GM23338 (cell line): ENCODE measurements at regions not wholly inside any gene's neighbourhood (a gene's known extent, or its start where the extent isn't known, plus 50 kb on each side); places are given as distances from the start of the nearest gene placed in this dataset.

Experiments
- ATAC-seq: fragments of 200-7000 bp; cut with Tn5 transposase; 3 replicates; pipeline ENCODE4 v1.9.1; 2020
- DNase-seq: peaks from one replicate; pipeline ENCODE4 v3.0.0-alpha.2; 2015; ENCODE audit warnings: low spot score
- H2AFZ ChIP-seq: fragments of 200-600 bp; sonication (generic); 2 replicates; pipeline ENCODE4 v1.8.0; 2016; ENCODE audit warnings: antibody characterized with exemption, mild to moderate bottlenecking, moderate library complexity
- H3F3A ChIP-seq: fragments of 200-600 bp; sonication (generic); replicated peaks from 2 replicates; pipeline ENCODE4 v1.8.0; 2017; ENCODE audit warnings: antibody characterized with exemption, mixed run types, low read depth
- H3K27ac ChIP-seq: fragments of 200-600 bp; sonication (generic); 2 replicates; pipeline ENCODE4 v1.6.1; 2016; ENCODE audit warnings: low read depth
- H3K27me3 ChIP-seq: fragments of 200-600 bp; sonication (generic); 2 replicates; pipeline ENCODE4 v1.8.0; 2016; ENCODE audit warnings: mild to moderate bottlenecking, mixed run types, moderate library complexity; ENCODE audit not compliant: insufficient read depth
- H3K36me3 ChIP-seq: fragments of 200-600 bp; sonication (generic); 2 replicates; pipeline ENCODE4 v1.8.0; 2016; ENCODE audit warnings: mild to moderate bottlenecking; ENCODE audit not compliant: insufficient read depth
- H3K4me1 ChIP-seq: fragments of 200-600 bp; sonication (generic); 2 replicates; pipeline ENCODE4 v1.8.0; 2016; ENCODE audit warnings: mild to moderate bottlenecking, moderate library complexity; ENCODE audit not compliant: insufficient read depth
- H3K4me2 ChIP-seq: fragments of 200-600 bp; sonication (generic); 2 replicates; pipeline ENCODE4 v1.7.1; 2017; ENCODE audit warnings: mixed run types
- H3K4me3 ChIP-seq: fragments of 200-600 bp; sonication (generic); 2 replicates; pipeline ENCODE4 v1.6.1; 2016; ENCODE audit warnings: mixed run types
- H3K79me2 ChIP-seq: fragments of 200-600 bp; sonication (generic); replicated peaks from 2 replicates; pipeline ENCODE4 v1.8.0; 2017; ENCODE audit warnings: mild to moderate bottlenecking; ENCODE audit not compliant: insufficient read depth
- H3K9me2 ChIP-seq: fragments of 200-600 bp; sonication (generic); 2 replicates; pipeline ENCODE4 v1.8.0; 2017; ENCODE audit not compliant: insufficient read depth
- H4K20me1 ChIP-seq: fragments of 200-600 bp; sonication (generic); replicated peaks from 2 replicates; pipeline ENCODE4 v1.8.0; 2017; ENCODE audit warnings: mild to moderate bottlenecking; ENCODE audit not compliant: insufficient read depth
- H3K27ac Mint-ChIP-seq: 2 replicates; pipeline ENCODE4 v1.8.0; 2020; ENCODE audit warnings: inconsistent platforms, mild to moderate bottlenecking, moderate library complexity, mixed read lengths
- H3K27me3 Mint-ChIP-seq: 3 replicates; pipeline ENCODE4 v1.8.0; 2022; ENCODE audit warnings: low read depth, mild to moderate bottlenecking, moderate library complexity, mixed read lengths, inconsistent platforms; ENCODE audit not compliant: insufficient read depth, poor library complexity
- H3K36me3 Mint-ChIP-seq: 3 replicates; pipeline ENCODE4 v1.8.0; 2021; ENCODE audit warnings: low read depth, mild to moderate bottlenecking, inconsistent platforms, moderate library complexity, mixed read lengths
- H3K4me1 Mint-ChIP-seq: 3 replicates; pipeline ENCODE4 v1.8.0; 2020; ENCODE audit warnings: mild to moderate bottlenecking, inconsistent platforms, mixed read lengths
- H3K4me3 Mint-ChIP-seq: 3 replicates; pipeline ENCODE4 v1.8.0; 2021; ENCODE audit warnings: moderate library complexity, mild to moderate bottlenecking, inconsistent platforms, mixed read lengths
- H3K9me3 Mint-ChIP-seq: 3 replicates; pipeline ENCODE4 v1.8.0; 2020; ENCODE audit warnings: moderate library complexity, mild to moderate bottlenecking, inconsistent platforms, mixed read lengths
- CREB1 ChIP-seq: fragments of 250-450 bp; sonication (Bioruptor Pico); IDR thresholded peaks from 2 replicates; pipeline ENCODE4 v1.5.0; 2020; ENCODE audit warnings: low read depth, mild to moderate bottlenecking, moderate library complexity
- ETS1 ChIP-seq: IDR thresholded peaks from 2 replicates; pipeline ENCODE4 v1.6.1; 2016; ENCODE audit warnings: antibody characterized with exemption
- EZH2 ChIP-seq: fragments of 200-600 bp; sonication (generic); IDR thresholded peaks from one replicate; pipeline ENCODE4 v1.8.0; 2017; ENCODE audit warnings: antibody characterized with exemption, mild to moderate bottlenecking, low read depth; ENCODE audit not compliant: unreplicated experiment
- EZH2phosphoT487 ChIP-seq: fragments of 200-600 bp; sonication (generic); IDR thresholded peaks from one replicate; pipeline ENCODE4 v1.8.1; 2018; ENCODE audit warnings: antibody characterized with exemption; ENCODE audit not compliant: unreplicated experiment
- JUNB ChIP-seq: IDR thresholded peaks from one replicate; pipeline ENCODE4 v1.6.1; 2016; ENCODE audit warnings: antibody characterized with exemption; ENCODE audit not compliant: unreplicated experiment
- NANOG ChIP-seq: IDR thresholded peaks from 2 replicates; pipeline ENCODE4 v1.6.1; 2016; ENCODE audit warnings: antibody characterized with exemption, borderline replicate concordance
- POLR2AphosphoS5 ChIP-seq: IDR thresholded peaks from 2 replicates; pipeline ENCODE4 v1.6.1; 2016; ENCODE audit warnings: antibody characterized with exemption, low read depth
- REST ChIP-seq: IDR thresholded peaks from one replicate; pipeline ENCODE4 v1.6.1; 2018; ENCODE audit warnings: antibody characterized with exemption; ENCODE audit not compliant: unreplicated experiment
- STAT1 ChIP-seq: IDR thresholded peaks from one replicate; pipeline ENCODE4 v1.6.1; 2016; ENCODE audit warnings: antibody characterized with exemption; ENCODE audit not compliant: unreplicated experiment
- ZNF114 ChIP-seq: fragments of 250-450 bp; sonication (Bioruptor Pico); IDR thresholded peaks from 2 replicates; pipeline ENCODE4 v1.5.0; 2020; ENCODE audit warnings: mild to moderate bottlenecking, moderate library complexity
- ZNF331 ChIP-seq: fragments of 250-450 bp; sonication (Bioruptor Pico); IDR thresholded peaks from 2 replicates; pipeline ENCODE4 v1.5.0; 2020; ENCODE audit warnings: low read depth, mild to moderate bottlenecking, moderate library complexity
- ZNF462 ChIP-seq: fragments of 250-450 bp; sonication (Bioruptor Pico); IDR thresholded peaks from 2 replicates; pipeline ENCODE4 v1.5.0; 2020; ENCODE audit warnings: mild to moderate bottlenecking, moderate library complexity

- TF ChIP-seq REST, result no peak
- TF ChIP-seq STAT1, result no peak
- no peak for TF ChIP-seq ETS1
- TF ChIP-seq JUNB, result no peak
- no peak for TF ChIP-seq ZNF114 (CRISPR knock-in tag)
- TF ChIP-seq NANOG, result no peak
Measured at GRCh38 chr2:56687169-56687568, 503.4 kb downstream of the CCDC85A start (continued).

GRCh38 chr2:56688661-56689060, 504.9 kb downstream of the CCDC85A start:
- Mint-ChIP-seq H3K4me3 (no peak overlapping the region), H3K9me3 (no peaks in the 10 kb centered on the region), H3K4me1 (peaks cover 3% of the 10 kb centered on the region; the same call in 1 of the 3 replicates), H3K36me3 (no peaks in the 10 kb centered on the region), H3K27ac (no peak overlapping the region), H3K27me3 (no peaks in the 10 kb centered on the region)
- H3F3A ChIP-seq, result no peaks in the 10 kb centered on the region
- H3K9me2 ChIP-seq, result no peaks in the 10 kb centered on the region
- no peak for DNase-seq
- no peaks in the 10 kb centered on the region for H3K27me3 ChIP-seq
- no peaks in the 10 kb centered on the region for H3K36me3 ChIP-seq
- H3K4me3 ChIP-seq, result no peak overlapping the region
- no peaks in the 10 kb centered on the region for H3K79me2 ChIP-seq
- H2AFZ ChIP-seq, result no peak overlapping the region
- no peak for ATAC-seq
- H3K27ac ChIP-seq, result no peak overlapping the region
- H3K4me1 ChIP-seq, result no peaks in the 10 kb centered on the region
- no peaks in the 10 kb centered on the region for H4K20me1 ChIP-seq
- H3K4me2 ChIP-seq, result no peak overlapping the region
- TF ChIP-seq ZNF114 (CRISPR knock-in tag), result no peak
- TF ChIP-seq JUNB, result no peak
- no peak for TF ChIP-seq NANOG
- no peak for TF ChIP-seq EZH2
- TF ChIP-seq STAT1, result no peak
- TF ChIP-seq ETS1, result no peak
- no peak for TF ChIP-seq ZNF462 (CRISPR knock-in tag)
- TF ChIP-seq POLR2AphosphoS5, result no peak
- TF ChIP-seq CREB1 (CRISPR knock-in tag), result no peak
- TF ChIP-seq ZNF331 (CRISPR knock-in tag), result no peak
- no peak for TF ChIP-seq EZH2phosphoT487
